K562 (cell line): ENCODE measurements at regions not wholly inside any gene's neighbourhood (a gene's known extent, or its start where the extent isn't known, plus 50 kb on each side); places are given as distances from the start of the nearest gene placed in this dataset.

Source experiments
- ATAC-seq: fragments of 200-7000 bp; cut with Tn5 transposase; 3 replicates; pipeline ENCODE4 v1.9.1; 2020; ENCODE audit warnings: moderate library complexity
- BruUV-seq: library from RNA; stranded (reverse); fragments of 400-500 nt; replicated peaks from 2 replicates; lab custom pipeline; 2021; lab: Mats Ljungman, UMichigan
- CTCF ChIA-PET: fragments of 300-600 bp; formaldehyde crosslinking; extraction: SDS; loops from one replicate; lab custom pipeline; 2021; ENCODE audit warnings: low intra/inter-chr PET ratio; lab: Yijun Ruan, JAX
- POLR2A ChIA-PET: fragments of 300-600, 350-650 bp; sonication (Branson Sonifier 250); formaldehyde crosslinking; extraction: SDS; loops from one replicate; lab custom pipeline; 2021; ENCODE audit warnings: antibody characterized with exemption, inconsistent platforms; lab: Yijun Ruan, JAX
- DNase-seq, 4 experiments: peaks; one replicate each; pipeline versions ENCODE4 v3.0.0 to v3.0.0-alpha.2; 2011 to 2018; ENCODE audit warnings: low spot score in 3 of 4, mixed read lengths in 3 of 4; ENCODE audit errors: extremely low read depth in 1 of 4
- FAIRE-seq: peaks from 2 replicates; lab custom pipeline; 2011; peaks lifted over from hg19 to GRCh38; lab: Jason Lieb, UNC
- H2AFZ ChIP-seq: 2 replicates; pipeline ENCODE4 v1.6.0; 2011; ENCODE audit warnings: low read depth, low read length, control low read depth, inconsistent platforms
- H3K27ac ChIP-seq: fragments of 200-600 bp; 3 replicates; pipeline ENCODE4 v1.8.0; 2011; ENCODE audit warnings: low read depth, mild to moderate bottlenecking, control low read depth, inconsistent platforms, low read length, moderate library complexity, mixed read lengths; ENCODE audit errors: extremely low read depth
- H3K27me3 ChIP-seq, 2 experiments: fragments of 300-600 bp in 1 of 2; 2 replicates in 1 of 2; 3 replicates in 1 of 2; pipeline versions ENCODE4 v1.6.0 to v1.8.0; 2011; ENCODE audit warnings: inconsistent platforms in 2 of 2, low read length in 2 of 2, mild to moderate bottlenecking in 1 of 2, mixed read lengths in 1 of 2, moderate library complexity in 1 of 2; ENCODE audit not compliant: control insufficient read depth in 2 of 2, insufficient read depth in 2 of 2
- H3K36me3 ChIP-seq: fragments of 300-600 bp; 3 replicates; pipeline ENCODE4 v1.8.0; 2011; ENCODE audit warnings: mild to moderate bottlenecking, low read length, inconsistent platforms; ENCODE audit not compliant: control insufficient read depth, insufficient read depth
- H3K4me1 ChIP-seq, 2 experiments: fragments of 200-600 bp in 1 of 2; replicated peaks in 1 of 2; 2 replicates in 1 of 2; 3 replicates in 1 of 2; pipeline versions ENCODE4 v1.5.1 to v1.8.0; 2011; ENCODE audit warnings: inconsistent platforms in 2 of 2, low read length in 2 of 2, mild to moderate bottlenecking in 1 of 2, mixed read lengths in 1 of 2, moderate library complexity in 1 of 2; ENCODE audit not compliant: control insufficient read depth in 2 of 2, insufficient read depth in 2 of 2
- H3K4me2 ChIP-seq: 2 replicates; pipeline ENCODE4 v1.6.1; 2011; ENCODE audit warnings: low read length, control low read depth, inconsistent platforms, mixed read lengths; ENCODE audit not compliant: insufficient read depth
- H3K4me3 ChIP-seq: fragments of 200-600 bp; sonication (generic), shearing (Covaris generic); 2 replicates; pipeline ENCODE4 v1.5.1; 2016; ENCODE audit warnings: control low read depth, inconsistent platforms
- H3K79me2 ChIP-seq: fragments of 200-600 bp; 3 replicates; pipeline ENCODE4 v1.8.0; 2011; ENCODE audit warnings: low read length, inconsistent platforms; ENCODE audit not compliant: control insufficient read depth, insufficient read depth
- H3K9ac ChIP-seq, 2 experiments: 2 replicates each; pipeline versions ENCODE4 v1.6.0 to v1.6.1; 2011; ENCODE audit warnings: low read depth in 2 of 2, low read length in 2 of 2, control low read depth in 1 of 2, inconsistent platforms in 1 of 2, mild to moderate bottlenecking in 1 of 2, mixed read lengths in 1 of 2; ENCODE audit not compliant: insufficient read depth in 1 of 2
- H3K9me1 ChIP-seq: one replicate; pipeline ENCODE4 v1.6.0; 2011; ENCODE audit warnings: inconsistent platforms, mild to moderate bottlenecking, low read length, moderate library complexity; ENCODE audit not compliant: control insufficient read depth, insufficient read depth
- H3K9me3 ChIP-seq: replicated peaks from 2 replicates; pipeline ENCODE4 v1.5.1; 2011; ENCODE audit warnings: low read depth, low read length, inconsistent platforms; ENCODE audit not compliant: control insufficient read depth, insufficient read depth
- H4K20me1 ChIP-seq: replicated peaks from 2 replicates; pipeline ENCODE4 v1.6.1; 2011; ENCODE audit warnings: low read length, inconsistent platforms, mixed read lengths; ENCODE audit not compliant: control insufficient read depth, insufficient read depth
- DIDO1 ChIP-seq: fragments of 450-650 bp; IDR thresholded peaks from 2 replicates; pipeline ENCODE4 v1.6.1; 2016; ENCODE audit warnings: low read depth, missing biosample characterization, missing genetic modification characterization
- DPF2 ChIP-seq: fragments of 450-650 bp; IDR thresholded peaks from 2 replicates; pipeline ENCODE4 v1.6.1; 2016
- E2F3 ChIP-seq: fragments of 250-450 bp; sonication (Bioruptor Pico); IDR thresholded peaks from 2 replicates; pipeline ENCODE4 v1.4.0; 2020; ENCODE audit warnings: mild to moderate bottlenecking
- FOXP1 ChIP-seq: sonication (generic); formaldehyde crosslinking; IDR thresholded peaks from 2 replicates; pipeline ENCODE4 v1.8.0; 2022; ENCODE audit warnings: mild to moderate bottlenecking, missing genetic modification reagents
- FUS ChIP-seq: fragments of 200-400 bp; formaldehyde crosslinking; optimal IDR thresholded peaks from 2 replicates; pipeline ENCODE3; 2017; ENCODE audit warnings: low read depth, low read length
- GATA2 ChIP-seq: sonication (generic); formaldehyde crosslinking; IDR thresholded peaks from 2 replicates; pipeline ENCODE4 v1.4.0; 2020; ENCODE audit warnings: mild to moderate bottlenecking, missing genetic modification reagents
- HNRNPK ChIP-seq: fragments of 200-400 bp; formaldehyde crosslinking; IDR thresholded peaks from one replicate; pipeline ENCODE4 v1.6.1; 2018; ENCODE audit warnings: mild to moderate bottlenecking, low read depth, low read length; ENCODE audit not compliant: poor library complexity, severe bottlenecking
- MAZ ChIP-seq, 2 experiments: fragments of 450-650 bp in 1 of 2; sonication (generic) in 1 of 2; formaldehyde crosslinking; IDR thresholded peaks in 1 of 2; conservative IDR thresholded peaks in 1 of 2; 2 replicates each; pipeline versions ENCODE4 v1.4.0 to v1.5.0; 2020; ENCODE audit warnings: mild to moderate bottlenecking in 1 of 2, missing genetic modification reagents in 1 of 2
- NCOA6 ChIP-seq: fragments of 450-650 bp; IDR thresholded peaks from 2 replicates; pipeline ENCODE4 v1.6.1; 2017; ENCODE audit warnings: mild to moderate bottlenecking
- PML ChIP-seq: IDR thresholded peaks from 2 replicates; pipeline ENCODE4 v1.6.1; 2012; ENCODE audit warnings: low read length, inconsistent platforms
- POLR2AphosphoS5 ChIP-seq: IDR thresholded peaks from 2 replicates; pipeline ENCODE4 v1.6.1; 2011; ENCODE audit warnings: mild to moderate bottlenecking, low read depth, low read length, moderate library complexity; ENCODE audit not compliant: control insufficient read depth, insufficient read depth
- SAFB2 ChIP-seq: fragments of 200-400 bp; formaldehyde crosslinking; IDR thresholded peaks from 2 replicates; pipeline ENCODE4 v1.6.1; 2018; ENCODE audit warnings: borderline replicate concordance, low read length, low read depth, moderate library complexity; ENCODE audit not compliant: severe bottlenecking
- SIRT6 ChIP-seq: IDR thresholded peaks from one replicate; pipeline ENCODE4 v1.6.1; 2012; ENCODE audit warnings: low read depth, mild to moderate bottlenecking, control low read depth, inconsistent platforms, low read length, moderate library complexity
- SOX6 ChIP-seq: fragments of 450-650 bp; IDR thresholded peaks from 2 replicates; pipeline ENCODE4 v1.6.1; 2014; ENCODE audit warnings: mild to moderate bottlenecking
- TEAD2 ChIP-seq: fragments of 450-650 bp; IDR thresholded peaks from 2 replicates; pipeline ENCODE4 v1.6.1; 2016; ENCODE audit warnings: missing genetic modification characterization, control low read depth, missing compliant biosample characterization
- XRCC4 ChIP-seq: IDR thresholded peaks from one replicate; pipeline ENCODE4 v1.6.1; 2011; ENCODE audit not compliant: insufficient read depth, insufficient read length; ENCODE audit errors: extremely low read depth
- YY1 ChIP-seq, 3 experiments: IDR thresholded peaks; 2 replicates each; pipeline ENCODE4 v1.6.1; 2011; ENCODE audit warnings: low read length in 2 of 3, mild to moderate bottlenecking in 2 of 3, moderate library complexity in 2 of 3, borderline replicate concordance in 1 of 3, control low read depth in 1 of 3, low read depth in 1 of 3; ENCODE audit not compliant: insufficient read depth in 3 of 3, insufficient replicate concordance in 2 of 3, control insufficient read depth in 1 of 3, insufficient read length in 1 of 3; ENCODE audit errors: extremely low read depth in 1 of 3
- ZNF232 ChIP-seq: sonication (generic); formaldehyde crosslinking; IDR thresholded peaks from 2 replicates; pipeline ENCODE4 v1.8.0; 2022; ENCODE audit warnings: mild to moderate bottlenecking, missing genetic modification reagents
- ZNF551 ChIP-seq: fragments of 250-450 bp; sonication (Bioruptor Pico); IDR thresholded peaks from 2 replicates; pipeline ENCODE4 v1.5.0; 2021; ENCODE audit warnings: mild to moderate bottlenecking, moderate library complexity
- WGBS: fragments of 100-300 bp; shearing (Covaris generic); methylation state at CpG from one replicate; pipeline ENCODE4 v1.1.6; 2016; ENCODE audit warnings: low coverage, mixed read lengths; ENCODE audit not compliant: insufficient coverage; ENCODE audit errors: missing lambda C conversion rate; 5-methylcytosine and 5-hydroxymethylcytosine counted together
- in situ Hi-C: fragments of 300-500 bp; cut with MboI; formaldehyde crosslinking; loops from 4 replicates; pipeline ENCODE4 v1.15.0; 2018; ENCODE audit warnings: inconsistent platforms, mixed read lengths
- intact Hi-C: fragments of 100-400 bp; cut with micrococcal nuclease; formaldehyde crosslinking; loops from 2 replicates; pipeline ENCODE4 v1.14.2; 2022
- TF ChIP-seq, protein P1 (sequence below): sonication (generic); formaldehyde crosslinking; IDR thresholded peaks from 2 replicates; pipeline ENCODE4 v1.8.1; 2022; ENCODE audit warnings: missing genetic modification reagents
- TF ChIP-seq, protein P2 (sequence below): fragments of 450-650 bp; IDR thresholded peaks from 2 replicates; pipeline ENCODE4 v1.6.1; 2016

DNA sequence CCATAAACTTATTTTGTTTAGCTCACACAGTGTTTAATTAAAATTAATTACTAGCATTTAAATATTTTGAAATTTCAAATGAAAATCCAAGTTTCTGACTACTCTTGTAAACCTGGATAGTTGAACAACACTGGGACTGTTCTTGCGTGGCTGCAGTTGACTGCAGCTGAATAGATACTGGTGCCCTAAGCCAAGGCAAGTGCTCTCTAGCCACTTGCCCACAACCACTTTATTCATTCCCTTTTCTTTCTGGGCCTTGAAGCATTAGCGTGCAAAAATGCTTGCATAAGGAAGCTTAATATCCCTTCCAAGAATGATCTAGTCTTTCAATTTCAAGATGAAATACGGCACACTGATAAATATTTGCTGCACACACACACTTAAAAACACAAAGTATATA, 676.0 kb upstream of the MARCKS start (continued):
- TF ChIP-seq GATA2 (no peak), SIRT6 (no peak)
- TF ChIP-seq, all 486 proteins: peak for 0

DNA sequence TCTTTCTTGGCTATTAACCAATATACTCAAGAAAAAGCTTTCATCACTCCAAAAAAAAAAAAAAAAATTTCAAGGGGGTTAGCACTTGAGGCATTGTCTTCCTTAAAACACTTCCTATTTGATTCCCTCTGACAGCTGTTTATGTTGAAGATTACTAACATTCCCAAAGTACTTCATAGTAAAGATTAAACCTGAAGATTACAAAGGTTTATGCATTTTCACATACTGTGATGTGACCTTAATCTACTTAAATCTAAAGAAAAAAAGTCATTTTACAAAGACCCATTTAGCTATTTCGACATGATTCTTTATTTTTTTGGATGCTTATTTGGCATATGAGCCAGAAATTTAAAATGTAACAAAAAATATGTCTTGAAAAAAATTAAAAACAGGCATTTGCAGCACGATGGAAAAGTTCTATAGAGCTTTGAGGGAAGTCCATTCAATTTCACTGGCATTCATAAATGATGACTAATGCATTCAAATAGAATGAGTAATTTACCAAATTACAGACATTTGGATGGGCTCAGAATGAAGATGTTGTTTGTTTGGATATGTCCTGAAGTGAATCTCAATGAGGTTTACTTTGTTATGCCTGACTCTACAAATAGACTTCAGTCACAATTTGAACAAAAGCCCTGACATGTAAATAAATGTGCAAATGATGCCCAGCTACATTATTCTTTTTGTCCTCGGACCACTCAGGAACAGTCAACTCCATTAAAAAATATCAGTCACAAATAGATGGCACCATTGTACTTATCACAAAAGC, 674.6 kb upstream of the MARCKS start:
- H3K4me2 ChIP-seq: no peak overlapping the region
- no peaks in the 10 kb centered on the region for H3K9me1 ChIP-seq
- ATAC-seq: no peak
- H3K27me3 ChIP-seq: no peaks in the 10 kb centered on the region
- ChIA-PET CTCF (no interaction called here), POLR2A (no interaction called here)
- no peak for DNase-seq
- TF ChIP-seq, protein P1, sequence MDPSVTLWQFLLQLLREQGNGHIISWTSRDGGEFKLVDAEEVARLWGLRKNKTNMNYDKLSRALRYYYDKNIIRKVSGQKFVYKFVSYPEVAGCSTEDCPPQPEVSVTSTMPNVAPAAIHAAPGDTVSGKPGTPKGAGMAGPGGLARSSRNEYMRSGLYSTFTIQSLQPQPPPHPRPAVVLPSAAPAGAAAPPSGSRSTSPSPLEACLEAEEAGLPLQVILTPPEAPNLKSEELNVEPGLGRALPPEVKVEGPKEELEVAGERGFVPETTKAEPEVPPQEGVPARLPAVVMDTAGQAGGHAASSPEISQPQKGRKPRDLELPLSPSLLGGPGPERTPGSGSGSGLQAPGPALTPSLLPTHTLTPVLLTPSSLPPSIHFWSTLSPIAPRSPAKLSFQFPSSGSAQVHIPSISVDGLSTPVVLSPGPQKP (CRISPR knock-in tag): no peak
- TF ChIP-seq ZNF232 (CRISPR knock-in tag): no peak
- no peak for TF ChIP-seq PML
- TF ChIP-seq POLR2AphosphoS5: no peak
- TF ChIP-seq DIDO1 (tag): no peak
- TF ChIP-seq TEAD2 (tag): no peak
- no peak for TF ChIP-seq HNRNPK
- TF ChIP-seq FUS: no peak
- TF ChIP-seq SOX6: no peak
- no peak for TF ChIP-seq ZNF551 (CRISPR knock-in tag)
- TF ChIP-seq, protein P2, sequence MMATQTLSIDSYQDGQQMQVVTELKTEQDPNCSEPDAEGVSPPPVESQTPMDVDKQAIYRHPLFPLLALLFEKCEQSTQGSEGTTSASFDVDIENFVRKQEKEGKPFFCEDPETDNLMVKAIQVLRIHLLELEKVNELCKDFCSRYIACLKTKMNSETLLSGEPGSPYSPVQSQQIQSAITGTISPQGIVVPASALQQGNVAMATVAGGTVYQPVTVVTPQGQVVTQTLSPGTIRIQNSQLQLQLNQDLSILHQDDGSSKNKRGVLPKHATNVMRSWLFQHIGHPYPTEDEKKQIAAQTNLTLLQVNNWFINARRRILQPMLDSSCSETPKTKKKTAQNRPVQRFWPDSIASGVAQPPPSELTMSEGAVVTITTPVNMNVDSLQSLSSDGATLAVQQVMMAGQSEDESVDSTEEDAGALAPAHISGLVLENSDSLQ: no peak
- no peak for TF ChIP-seq DPF2
- TF ChIP-seq FOXP1 (CRISPR knock-in tag): no peak
- no peak for TF ChIP-seq E2F3 (CRISPR knock-in tag)
- no peak for TF ChIP-seq SAFB2
- no peak for TF ChIP-seq NCOA6
- no peak for TF ChIP-seq XRCC4
- no peak for TF ChIP-seq MAZ (CRISPR knock-in tag; conservative IDR thresholded peaks at IDR 0.05 in 1 of 2, IDR thresholded peaks at IDR 0.05 in 1 of 2)
- TF ChIP-seq YY1 (IDR thresholded peaks at IDR 0.05; ENCODE audit: borderline replicate concordance in 1 of 3, control insufficient read depth in 1 of 3, extremely low read depth in 1 of 3, insufficient read depth in 3 of 3, insufficient read length in 1 of 3, insufficient replicate concordance in 2 of 3, low read depth in 1 of 3, low read length in 2 of 3): no peak
- H3K9me3 ChIP-seq: no peaks in the 10 kb centered on the region
- H3K27ac ChIP-seq: no peak overlapping the region
- FAIRE-seq: no peak
- no peak overlapping the region for H3K9ac ChIP-seq
- intact Hi-C loops (loop anchor here (10.0 kb wide), 1 partner anchor 308 kb away; no protein-coding TSS in a partner anchor), in situ Hi-C loops (no loop called here)
- H3K36me3 ChIP-seq: no peaks in the 10 kb centered on the region
- H3K79me2 ChIP-seq: no peaks in the 10 kb centered on the region
- no TSS peak for BruUV-seq
- H3K4me1 ChIP-seq: no peaks in the 10 kb centered on the region
- H4K20me1 ChIP-seq: no peaks in the 10 kb centered on the region
- 0% methylated on average over 3 of the region's 3 CpGs for WGBS
- no peak overlapping the region for H3K4me3 ChIP-seq
- no peak overlapping the region for H2AFZ ChIP-seq
